Nephron progenitor cell (in vitro differentiated cells): ENCODE measurements at regions not wholly inside any gene's neighbourhood (a gene's known extent, or its start where the extent isn't known, plus 50 kb on each side); places are given as distances from the start of the nearest gene placed in this dataset.

Experiments used
- DNase-seq: peaks from one replicate; pipeline ENCODE4 v3.0.0; 2021
- H3K27ac Mint-ChIP-seq: 2 replicates; pipeline ENCODE4 v1.8.0; 2021; ENCODE audit warnings: mild to moderate bottlenecking, moderate library complexity, mixed read lengths
- H3K27me3 Mint-ChIP-seq: 2 replicates; pipeline ENCODE4 v1.8.0; 2021; ENCODE audit warnings: mild to moderate bottlenecking, low read depth, mixed read lengths; ENCODE audit not compliant: poor library complexity
- H3K36me3 Mint-ChIP-seq: 2 replicates; pipeline ENCODE4 v1.8.0; 2021; ENCODE audit warnings: low read depth, mixed read lengths
- H3K4me1 Mint-ChIP-seq: 2 replicates; pipeline ENCODE4 v1.8.0; 2021; ENCODE audit warnings: mixed read lengths
- H3K4me3 Mint-ChIP-seq: 2 replicates; pipeline ENCODE4 v1.8.0; 2021; ENCODE audit warnings: mild to moderate bottlenecking, moderate library complexity, mixed read lengths
- H3K9me3 Mint-ChIP-seq: 2 replicates; pipeline ENCODE4 v1.8.0; 2021; ENCODE audit warnings: mild to moderate bottlenecking, moderate library complexity, mixed read lengths
- CTCF ChIP-seq: fragments of 200-600 bp; sonication (generic); IDR thresholded peaks from 2 replicates; pipeline ENCODE4 v1.5.0; 2021; ENCODE audit warnings: antibody characterized with exemption

GRCh38 chr2:118718921-118719320 is 128.5 kb downstream of the EN1 start:
- peaks cover 4% of the 10 kb centered on the region for H3K9me3 Mint-ChIP-seq
- H3K4me1 Mint-ChIP-seq, result peaks cover 27% of the 10 kb centered on the region
- no peak overlapping the region for H3K4me3 Mint-ChIP-seq
- DNase-seq, result no peak
- peaks cover 6% of the 10 kb centered on the region for H3K27me3 Mint-ChIP-seq
- no peak for TF ChIP-seq CTCF
- no peak overlapping the region for H3K27ac Mint-ChIP-seq
- no peaks in the 10 kb centered on the region for H3K36me3 Mint-ChIP-seq

GRCh38 chr2:118716102-118716501 is 131.3 kb downstream of the EN1 start:
- no peak overlapping the region for H3K4me3 Mint-ChIP-seq
- no peak for TF ChIP-seq CTCF
- H3K27ac Mint-ChIP-seq, result no peak overlapping the region
- H3K27me3 Mint-ChIP-seq, result peaks cover 6% of the 10 kb centered on the region
- DNase-seq, result no peak
- peaks cover 4% of the 10 kb centered on the region for H3K9me3 Mint-ChIP-seq
- H3K36me3 Mint-ChIP-seq, result no peaks in the 10 kb centered on the region
- peaks cover 27% of the 10 kb centered on the region for H3K4me1 Mint-ChIP-seq

- Mint-ChIP-seq H3K27me3 (peaks cover 6% of the 10 kb centered on the region), H3K4me3 (no peak overlapping the region)
These were observed 133.3 kb downstream of the EN1 start for GRCh38 chr2:118714118-118714517.

GRCh38 chr2:118711603-118712002 is 135.8 kb downstream of the EN1 start:
- DNase-seq, result no peak
- Mint-ChIP-seq H3K27ac (no peak overlapping the region), H3K4me1 (no peaks in the 10 kb centered on the region), H3K4me3 (no peak overlapping the region), H3K27me3 (peaks cover 4% of the 10 kb centered on the region), H3K9me3 (peaks cover 4% of the 10 kb centered on the region), H3K36me3 (no peaks in the 10 kb centered on the region)
- no peak for TF ChIP-seq CTCF

More at GRCh38 chr2:118714118-118714517, 133.3 kb downstream of the EN1 start:
- Mint-ChIP-seq H3K27ac (no peak overlapping the region), H3K9me3 (peaks cover 8% of the 10 kb centered on the region), H3K4me1 (peaks cover 10% of the 10 kb centered on the region), H3K36me3 (no peaks in the 10 kb centered on the region)
- TF ChIP-seq CTCF, result no peak
- no peak for DNase-seq

- H3K4me3 Mint-ChIP-seq, result no peak overlapping the region
- TF ChIP-seq CTCF, result no peak
- peaks cover 4% of the 10 kb centered on the region for H3K9me3 Mint-ChIP-seq
- H3K36me3 Mint-ChIP-seq, result no peaks in the 10 kb centered on the region
- H3K27ac Mint-ChIP-seq, result no peak overlapping the region
- no peak for DNase-seq
- H3K4me1 Mint-ChIP-seq, result no peaks in the 10 kb centered on the region
- no peaks in the 10 kb centered on the region for H3K27me3 Mint-ChIP-seq
These were observed 137.0 kb downstream of the EN1 start for GRCh38 chr2:118710481-118710880.

GRCh38 chr2:118709786-118710185 is 137.7 kb downstream of the EN1 start:
- DNase-seq, result no peak
- H3K4me1 Mint-ChIP-seq, result no peaks in the 10 kb centered on the region
- H3K4me3 Mint-ChIP-seq, result no peak overlapping the region
- no peak for TF ChIP-seq CTCF
- no peak overlapping the region for H3K27ac Mint-ChIP-seq
- no peaks in the 10 kb centered on the region for H3K27me3 Mint-ChIP-seq
- H3K36me3 Mint-ChIP-seq, result no peaks in the 10 kb centered on the region
- H3K9me3 Mint-ChIP-seq, result peaks cover 4% of the 10 kb centered on the region
